ENCODE measurements at regions not wholly inside any gene's neighbourhood (a gene's known extent, or its start where the extent isn't known, plus 50 kb on each side); places are given as distances from the start of the nearest gene placed in this dataset.
"Not testable (repeated sequence)": the region's sequence is repeated elsewhere in the genome, so short reads cannot be mapped to it uniquely, and the experiment has no call there.

DNA sequence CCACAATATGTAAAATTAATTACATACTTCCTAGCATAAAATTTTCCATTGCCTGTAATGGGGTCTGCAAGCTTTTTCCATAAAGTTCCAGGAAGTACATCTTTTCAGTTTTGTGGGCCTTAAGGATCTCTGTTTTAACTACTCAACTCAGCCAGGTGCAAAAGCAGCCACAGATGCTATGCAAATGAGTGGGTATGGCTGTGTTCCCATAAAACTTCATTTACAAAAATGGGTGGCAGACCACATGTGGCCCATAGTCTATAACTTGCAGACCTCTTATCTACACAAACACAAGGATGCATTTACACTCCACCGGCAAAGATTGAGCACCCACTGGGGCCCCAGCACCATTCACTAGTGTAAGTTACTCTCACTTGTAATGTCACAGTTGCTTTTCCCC lies 123.1 kb downstream of the ARHGAP11B start:
- H3K9me3 ChIP-seq (ENCODE audit: control insufficient read depth, low read depth, low read length); H2BK12ac ChIP-seq (ENCODE audit: insufficient read length, low read depth, low read length); H3K4me3 Mint-ChIP-seq; H2BK15ac ChIP-seq (ENCODE audit: low read depth, low read length); H3K4me2 ChIP-seq (ENCODE audit: insufficient read depth, insufficient read length, low read length); H3K23ac ChIP-seq (ENCODE audit: insufficient read length, low read depth, low read length); H4K20me1 ChIP-seq (ENCODE audit: control insufficient read depth, insufficient read depth, insufficient read length); H2BK5ac ChIP-seq (ENCODE audit: insufficient read length, low read length); H3K4ac ChIP-seq (ENCODE audit: low read depth, low read length); H3K4me1 Mint-ChIP-seq; H2AK5ac ChIP-seq (ENCODE audit: insufficient read length, low read length); H4K8ac ChIP-seq (replicated peaks; ENCODE audit: insufficient read length, low read depth, low read length); H3K14ac ChIP-seq (ENCODE audit: insufficient read depth, low read length); H4K5ac ChIP-seq (ENCODE audit: insufficient read length, low read depth, low read length); H3K4me1 ChIP-seq (ENCODE audit: insufficient read depth, low read length); H4K91ac ChIP-seq (ENCODE audit: insufficient read length, low read depth, low read length); H2AFZ ChIP-seq (ENCODE audit: low read length); H3K18ac ChIP-seq (ENCODE audit: insufficient read length, low read depth, low read length); H2BK120ac ChIP-seq (ENCODE audit: low read depth, low read length, poor library complexity, severe bottlenecking); DNase-seq; H3K56ac ChIP-seq (ENCODE audit: insufficient read length, low read depth, low read length); H3K27me3 ChIP-seq (ENCODE audit: insufficient read depth, low read length); H3T11ph ChIP-seq (ENCODE audit: low read length); H2BK20ac ChIP-seq (ENCODE audit: low read depth, low read length, poor library complexity, severe bottlenecking); H3K27ac Mint-ChIP-seq; H3K79me2 ChIP-seq (ENCODE audit: insufficient read depth, low read length); H3K27me3 Mint-ChIP-seq (ENCODE audit: low read depth); H3K9me3 Mint-ChIP-seq; H3K79me1 ChIP-seq (ENCODE audit: insufficient read depth, low read depth, low read length, poor library complexity, severe bottlenecking); H3K23me2 ChIP-seq (ENCODE audit: insufficient read length, low read depth, low read length, poor library complexity, severe bottlenecking); H3K9ac ChIP-seq (ENCODE audit: extremely low read depth, insufficient read length, low read length); H3K27ac ChIP-seq (ENCODE audit: insufficient read length, low read depth, low read length): not testable (repeated sequence)
- WGBS (ENCODE audit: extremely low coverage, insufficient read length, low lambda C conversion rate): no CpG with 5 or more reads among the region's 1 CpG
- peaks cover 10 to 42% (median 33%) of the 10 kb centered on the region in 3 experiments for H3K36me3 Mint-ChIP-seq (ENCODE audit: insufficient read depth in 1 of 3, low read depth in 3 of 3)
